SK-N-SH (cell line): ENCODE measurements at regions not wholly inside any gene's neighbourhood (a gene's known extent, or its start where the extent isn't known, plus 50 kb on each side); places are given as distances from the start of the nearest gene placed in this dataset.
"Not testable (repeated sequence)": the region's sequence is repeated elsewhere in the genome, so short reads cannot be mapped to it uniquely, and the experiment has no call there.

Experiments
- CTCF ChIA-PET: fragments of 300-600, 350-600 bp; formaldehyde crosslinking; extraction: SDS; loops from one replicate; lab custom pipeline; 2021; lab: Yijun Ruan, JAX
- POLR2A ChIA-PET: fragments of 350-600 bp; sonication (Branson Sonifier 250); formaldehyde crosslinking; extraction: SDS; loops from one replicate; lab custom pipeline; 2020; ENCODE audit warnings: antibody characterized with exemption, inconsistent platforms; lab: Yijun Ruan, JAX
- DNase-seq: peaks from one replicate; pipeline ENCODE4 v3.0.0; 2012
- H2AFZ ChIP-seq: fragments of 200-600 bp; sonication (generic); 2 replicates; pipeline ENCODE4 v1.8.1; 2016; ENCODE audit warnings: antibody characterized with exemption, mild to moderate bottlenecking, low read depth
- H3F3A ChIP-seq: fragments of 200-600 bp; sonication (generic); replicated peaks from 2 replicates; pipeline ENCODE3; 2016; ENCODE audit warnings: antibody characterized with exemption, mild to moderate bottlenecking; ENCODE audit not compliant: insufficient read depth
- H3K27ac ChIP-seq, 2 experiments: fragments of 200-500 bp in 1 of 2; fragments of 200-600 bp in 1 of 2; sonication (Bioruptor generic) in 1 of 2; sonication (generic), shearing (Covaris generic) in 1 of 2; 2 replicates each; pipeline versions ENCODE4 v1.5.1 to v1.6.1; 2014 to 2016; ENCODE audit warnings: low read depth in 2 of 2, inconsistent platforms in 1 of 2, low read length in 1 of 2, mild to moderate bottlenecking in 1 of 2, mixed read lengths in 1 of 2
- H3K27me3 ChIP-seq: fragments of 200-600 bp; sonication (generic), shearing (Covaris generic); 2 replicates; pipeline ENCODE4 v1.6.1; 2016; ENCODE audit warnings: mixed run types; ENCODE audit not compliant: insufficient read depth
- H3K36me3 ChIP-seq, 2 experiments: fragments of 200-500 bp in 1 of 2; fragments of 200-600 bp in 1 of 2; sonication (Bioruptor generic) in 1 of 2; sonication (generic) in 1 of 2; replicated peaks in 1 of 2; 2 replicates each; pipeline versions ENCODE3 to v1.5.1; 2014 to 2016; ENCODE audit warnings: low read length in 1 of 2, mild to moderate bottlenecking in 1 of 2; ENCODE audit not compliant: insufficient read depth in 2 of 2, control insufficient read depth in 1 of 2
- H3K4me1 ChIP-seq, 2 experiments: fragments of 200-500 bp in 1 of 2; fragments of 200-600 bp in 1 of 2; sonication (Bioruptor generic) in 1 of 2; sonication (generic), shearing (Covaris generic) in 1 of 2; 2 replicates each; pipeline versions ENCODE4 v1.5.1 to v1.6.1; 2014 to 2016; ENCODE audit warnings: low read depth in 1 of 2, low read length in 1 of 2, mixed run types in 1 of 2; ENCODE audit not compliant: insufficient read depth in 2 of 2, control insufficient read depth in 1 of 2
- H3K4me2 ChIP-seq: fragments of 200-600 bp; sonication (generic), shearing (Covaris generic); 2 replicates; pipeline ENCODE4 v1.6.1; 2017; ENCODE audit warnings: mixed run types
- H3K4me3 ChIP-seq, 2 experiments: fragments of 200-500 bp in 1 of 2; fragments of 200-600 bp in 1 of 2; sonication (Bioruptor generic) in 1 of 2; sonication (generic), shearing (Covaris generic) in 1 of 2; 2 replicates each; pipeline versions ENCODE4 v1.5.1 to v1.8.1; 2014 to 2016; ENCODE audit warnings: low read depth in 2 of 2, inconsistent platforms in 1 of 2, low read length in 1 of 2, mild to moderate bottlenecking in 1 of 2, mixed read lengths in 1 of 2, moderate library complexity in 1 of 2
- H3K79me2 ChIP-seq: fragments of 200-600 bp; sonication (generic); 2 replicates; pipeline ENCODE4 v1.8.1; 2017; ENCODE audit warnings: mild to moderate bottlenecking; ENCODE audit not compliant: insufficient read depth
- H3K9ac ChIP-seq: fragments of 200-600 bp; sonication (generic); 2 replicates; pipeline ENCODE4 v1.6.1; 2017; ENCODE audit warnings: mixed run types
- H3K9me2 ChIP-seq: fragments of 200-600 bp; sonication (generic); 2 replicates; pipeline ENCODE4 v1.6.1; 2017; ENCODE audit warnings: mixed run types
- H3K9me3 ChIP-seq: fragments of 200-600 bp; sonication (generic); 2 replicates; pipeline ENCODE4 v1.6.1; 2017; ENCODE audit warnings: mixed run types, mild to moderate bottlenecking, moderate library complexity
- H4K20me1 ChIP-seq: fragments of 200-600 bp; sonication (generic); 2 replicates; pipeline ENCODE4 v1.6.1; 2017; ENCODE audit warnings: mild to moderate bottlenecking, mixed run types; ENCODE audit not compliant: insufficient read depth
- EZH2phosphoT487 ChIP-seq: fragments of 200-600 bp; sonication (generic); IDR thresholded peaks from 2 replicates; pipeline ENCODE4 v1.6.1; 2017; ENCODE audit warnings: low read depth, mixed run types, mild to moderate bottlenecking, antibody characterized with exemption, moderate library complexity, borderline replicate concordance
- FOSL2 ChIP-seq: IDR thresholded peaks from 2 replicates; pipeline ENCODE4 v1.4.0; 2012; ENCODE audit warnings: low read depth, mild to moderate bottlenecking, moderate library complexity, borderline replicate concordance
- MEF2A ChIP-seq: IDR thresholded peaks from 2 replicates; pipeline ENCODE4 v1.4.0; 2012; ENCODE audit warnings: low read depth, borderline replicate concordance
- TEAD4 ChIP-seq: IDR thresholded peaks from 2 replicates; pipeline ENCODE4 v1.4.0; 2012; ENCODE audit warnings: mild to moderate bottlenecking, borderline replicate concordance; ENCODE audit not compliant: insufficient read depth
- WGBS: methylation state at CpG from one replicate; pipeline ENCODE4 v1.1.6; 2017; ENCODE audit warnings: low lambda C conversion rate; 5-methylcytosine and 5-hydroxymethylcytosine counted together
- TF ChIP-seq, protein P1 (sequence below): IDR thresholded peaks from 2 replicates; pipeline ENCODE4 v1.6.1; 2012; ENCODE audit warnings: mild to moderate bottlenecking, low read depth, low read length, moderate library complexity
- TF ChIP-seq, protein P2 (sequence below): IDR thresholded peaks from 2 replicates; pipeline ENCODE4 v1.4.0; 2012; ENCODE audit warnings: low read depth, borderline replicate concordance

DNA sequence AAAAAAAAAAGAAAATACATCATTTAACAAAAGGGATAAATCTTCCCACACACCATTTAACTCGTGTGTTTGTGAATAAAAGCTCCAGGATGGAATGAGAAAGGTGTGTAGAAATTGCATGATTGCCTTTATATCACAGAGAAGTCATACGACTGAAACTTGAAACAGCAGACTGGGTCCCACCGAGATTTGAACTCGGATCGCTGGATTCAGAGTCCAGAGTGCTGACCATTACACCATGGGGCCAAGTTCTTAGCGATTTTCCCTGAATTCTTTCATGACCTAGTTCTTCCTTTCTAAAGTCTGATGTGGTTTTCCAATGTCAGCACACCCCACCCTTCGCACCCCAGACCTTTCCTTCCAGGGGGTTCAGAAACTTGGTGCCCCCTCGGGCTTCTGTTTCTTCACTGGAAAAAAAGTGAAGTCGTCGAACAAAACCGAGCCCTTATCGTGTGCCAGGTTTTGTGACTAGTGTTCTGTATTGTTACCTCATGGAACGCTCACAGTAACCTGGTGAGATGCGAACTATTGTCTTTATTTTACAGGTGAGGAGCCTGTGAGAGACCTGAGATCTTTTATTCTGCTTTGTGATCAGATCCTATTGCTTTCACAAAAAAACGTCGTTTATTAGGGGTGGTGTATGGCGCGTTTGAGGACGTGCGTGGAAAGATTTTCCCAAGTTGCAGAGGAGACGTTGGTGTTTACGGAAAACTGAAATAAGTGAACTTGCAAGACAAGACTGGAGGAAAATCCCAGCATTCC, 120.8 kb downstream of the OR2B2 start:
- peak overlapping the region; percentile 64 to 69 for H3K4me3 ChIP-seq
- ChIA-PET POLR2A (no interaction called here), CTCF (interaction anchor here (1.0 to 1.6 kb wide), 3 partner anchors 32 to 644 kb away, joined by 3 read pairs; a partner anchor contains a TSS)
- peaks cover 0 to 10% of the 10 kb centered on the region in 2 experiments; a peak in 2 of 4 replicates for H3K4me1 ChIP-seq
- peaks cover 15% of the 10 kb centered on the region for H3F3A ChIP-seq
- H4K20me1 ChIP-seq, result no peaks in the 10 kb centered on the region
- no peaks in the 10 kb centered on the region for H3K36me3 ChIP-seq
- H3K9me3 ChIP-seq, result no peaks in the 10 kb centered on the region
- TF ChIP-seq FOSL2 (peak; percentile 41; the same call in 1 of the 2 replicates), EZH2phosphoT487 (no peak), TEAD4 (peak; percentile 81), MEF2A (no peak)
- TF ChIP-seq, protein P1, sequence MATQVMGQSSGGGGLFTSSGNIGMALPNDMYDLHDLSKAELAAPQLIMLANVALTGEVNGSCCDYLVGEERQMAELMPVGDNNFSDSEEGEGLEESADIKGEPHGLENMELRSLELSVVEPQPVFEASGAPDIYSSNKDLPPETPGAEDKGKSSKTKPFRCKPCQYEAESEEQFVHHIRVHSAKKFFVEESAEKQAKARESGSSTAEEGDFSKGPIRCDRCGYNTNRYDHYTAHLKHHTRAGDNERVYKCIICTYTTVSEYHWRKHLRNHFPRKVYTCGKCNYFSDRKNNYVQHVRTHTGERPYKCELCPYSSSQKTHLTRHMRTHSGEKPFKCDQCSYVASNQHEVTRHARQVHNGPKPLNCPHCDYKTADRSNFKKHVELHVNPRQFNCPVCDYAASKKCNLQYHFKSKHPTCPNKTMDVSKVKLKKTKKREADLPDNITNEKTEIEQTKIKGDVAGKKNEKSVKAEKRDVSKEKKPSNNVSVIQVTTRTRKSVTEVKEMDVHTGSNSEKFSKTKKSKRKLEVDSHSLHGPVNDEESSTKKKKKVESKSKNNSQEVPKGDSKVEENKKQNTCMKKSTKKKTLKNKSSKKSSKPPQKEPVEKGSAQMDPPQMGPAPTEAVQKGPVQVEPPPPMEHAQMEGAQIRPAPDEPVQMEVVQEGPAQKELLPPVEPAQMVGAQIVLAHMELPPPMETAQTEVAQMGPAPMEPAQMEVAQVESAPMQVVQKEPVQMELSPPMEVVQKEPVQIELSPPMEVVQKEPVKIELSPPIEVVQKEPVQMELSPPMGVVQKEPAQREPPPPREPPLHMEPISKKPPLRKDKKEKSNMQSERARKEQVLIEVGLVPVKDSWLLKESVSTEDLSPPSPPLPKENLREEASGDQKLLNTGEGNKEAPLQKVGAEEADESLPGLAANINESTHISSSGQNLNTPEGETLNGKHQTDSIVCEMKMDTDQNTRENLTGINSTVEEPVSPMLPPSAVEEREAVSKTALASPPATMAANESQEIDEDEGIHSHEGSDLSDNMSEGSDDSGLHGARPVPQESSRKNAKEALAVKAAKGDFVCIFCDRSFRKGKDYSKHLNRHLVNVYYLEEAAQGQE, result 0 out of 2 replicates have a peak, but pooled peaks have one; percentile 57
- TF ChIP-seq, protein P2, sequence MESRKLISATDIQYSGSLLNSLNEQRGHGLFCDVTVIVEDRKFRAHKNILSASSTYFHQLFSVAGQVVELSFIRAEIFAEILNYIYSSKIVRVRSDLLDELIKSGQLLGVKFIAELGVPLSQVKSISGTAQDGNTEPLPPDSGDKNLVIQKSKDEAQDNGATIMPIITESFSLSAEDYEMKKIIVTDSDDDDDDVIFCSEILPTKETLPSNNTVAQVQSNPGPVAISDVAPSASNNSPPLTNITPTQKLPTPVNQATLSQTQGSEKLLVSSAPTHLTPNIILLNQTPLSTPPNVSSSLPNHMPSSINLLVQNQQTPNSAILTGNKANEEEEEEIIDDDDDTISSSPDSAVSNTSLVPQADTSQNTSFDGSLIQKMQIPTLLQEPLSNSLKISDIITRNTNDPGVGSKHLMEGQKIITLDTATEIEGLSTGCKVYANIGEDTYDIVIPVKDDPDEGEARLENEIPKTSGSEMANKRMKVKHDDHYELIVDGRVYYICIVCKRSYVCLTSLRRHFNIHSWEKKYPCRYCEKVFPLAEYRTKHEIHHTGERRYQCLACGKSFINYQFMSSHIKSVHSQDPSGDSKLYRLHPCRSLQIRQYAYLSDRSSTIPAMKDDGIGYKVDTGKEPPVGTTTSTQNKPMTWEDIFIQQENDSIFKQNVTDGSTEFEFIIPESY, result no peak; the same call in 1 of the 2 replicates
- no peaks in the 10 kb centered on the region; the same call in 1 of the 2 replicates for H3K27me3 ChIP-seq
- WGBS, result 14% methylated on average over 22 of the region's 22 CpGs
- no peaks in the 10 kb centered on the region; the same call in 1 of the 2 replicates for H3K9me2 ChIP-seq
- H3K9ac ChIP-seq, result peak overlapping the region; percentile 28; the same call in 1 of the 2 replicates
- peak; percentile 59 for DNase-seq
- H2AFZ ChIP-seq, result peak overlapping the region; percentile 77
- no peaks in the 10 kb centered on the region for H3K79me2 ChIP-seq
- H3K4me2 ChIP-seq, result peak overlapping the region; percentile 80
- H3K27ac ChIP-seq, result peak overlapping the region; percentile 17 to 74; a peak in 3 of 4 replicates

DNA sequence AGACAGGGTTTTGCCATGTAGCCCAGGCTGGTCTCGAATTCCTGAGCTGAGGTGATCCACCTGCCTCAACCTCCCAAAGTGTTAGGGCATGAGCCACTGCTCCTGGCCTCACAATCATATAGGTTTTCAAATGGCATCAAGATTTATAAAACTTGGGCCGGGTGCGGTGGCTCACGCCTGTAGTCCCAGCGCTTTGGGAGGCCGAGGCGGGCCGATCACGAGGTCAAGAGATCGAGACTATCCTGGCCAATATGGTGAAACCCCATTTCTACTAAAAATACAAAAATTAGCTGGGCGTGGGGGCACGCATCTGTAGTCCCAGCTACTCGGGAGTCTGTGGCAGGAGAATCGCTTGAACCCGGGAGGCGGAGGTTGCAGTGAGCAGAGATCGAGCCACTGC, 123.8 kb downstream of the OR2B2 start:
- H3K4me2 ChIP-seq, H3K4me3 ChIP-seq, H3K9me3 ChIP-seq, H2AFZ ChIP-seq, H3K36me3 ChIP-seq, POLR2A ChIA-PET, H3K27ac ChIP-seq, H3K79me2 ChIP-seq, DNase-seq, H3K27me3 ChIP-seq, H4K20me1 ChIP-seq, H3K9me2 ChIP-seq, H3K9ac ChIP-seq, H3K4me1 ChIP-seq: not testable (repeated sequence)
- 80% methylated on average over 15 of the region's 17 CpGs for WGBS
- CTCF ChIA-PET, result interaction anchor here (2.6 to 3.3 kb wide), 2 partner anchors 8 to 16 kb away, joined by 12 to 20 read pairs; no protein-coding TSS in a partner anchor
- H3F3A ChIP-seq, result peaks cover 15% of the 10 kb centered on the region
